ENCODE measurements at regions not wholly inside any gene's neighbourhood (a gene's known extent, or its start where the extent isn't known, plus 50 kb on each side); places are given as distances from the start of the nearest gene placed in this dataset.

DNA sequence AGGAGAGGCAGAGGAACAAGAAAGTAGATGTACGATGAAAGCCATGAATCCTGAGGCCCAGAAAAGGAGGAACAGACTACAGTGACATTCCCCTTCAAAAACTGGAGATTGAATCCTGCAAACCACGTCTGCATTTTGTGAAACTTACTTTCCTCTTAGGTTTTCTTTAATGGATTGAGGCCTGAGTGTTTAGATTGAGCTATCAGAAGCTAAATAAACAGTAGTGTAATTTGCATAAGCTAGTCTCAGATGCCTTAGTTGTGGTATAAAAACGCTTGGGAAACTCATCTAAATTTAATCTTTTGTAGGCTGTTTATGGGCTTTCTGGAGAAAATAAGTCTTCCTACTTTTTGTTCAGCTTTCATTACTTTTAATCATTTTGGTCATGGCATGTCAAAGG is 94.8 kb upstream of the HDAC9 start:
- in situ Hi-C loops (cut with HindIII; ENCODE audit: low sequenced_read_pairs), result loop anchor here (5.0 kb wide), 1 partner anchor 33 kb away; no protein-coding TSS in a partner anchor

- in situ Hi-C loops (cut with HindIII; ENCODE audit: low sequenced_read_pairs), result loop anchor here (5.0 kb wide), 1 partner anchor 34 kb away; no protein-coding TSS in a partner anchor
These were observed 93.8 kb upstream of the HDAC9 start for GRCh38 chr7:18401757-18402156.

GRCh38 chr7:18402488-18403183 is 92.9 kb upstream of the HDAC9 start:
- in situ Hi-C loops (cut with HindIII; ENCODE audit: low sequenced_read_pairs), result loop anchor here (5.0 kb wide), 1 partner anchor 35 kb away; no protein-coding TSS in a partner anchor

GRCh38 chr7:18405726-18406125 is 89.8 kb upstream of the HDAC9 start:
- in situ Hi-C loops (cut with HindIII; ENCODE audit: low sequenced_read_pairs), result no loop called here

GRCh38 chr7:18407385-18407784 is 88.2 kb upstream of the HDAC9 start:
- in situ Hi-C loops (cut with HindIII; ENCODE audit: low sequenced_read_pairs), result no loop called here

DNA sequence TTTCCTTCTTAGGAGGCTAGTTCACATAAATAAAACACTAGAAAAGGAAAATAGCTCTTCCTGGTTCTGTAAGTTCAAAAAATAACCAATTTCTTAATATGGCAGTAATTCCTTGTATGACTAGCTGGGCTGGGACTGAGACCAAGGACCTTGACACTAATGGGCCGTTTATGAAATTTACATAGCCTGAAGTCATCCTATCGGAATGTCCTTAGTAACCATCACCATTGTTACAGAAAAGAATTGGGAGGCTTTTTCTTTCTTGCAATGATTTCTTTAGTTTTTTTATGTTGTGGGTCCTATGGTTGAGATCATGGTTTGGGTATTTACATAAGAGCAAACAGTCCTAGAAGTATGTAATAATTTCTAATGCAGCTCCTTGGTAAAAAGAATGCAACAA is 87.1 kb upstream of the HDAC9 start:
- in situ Hi-C loops (cut with HindIII; ENCODE audit: low sequenced_read_pairs), result no loop called here

- in situ Hi-C loops (cut with HindIII; ENCODE audit: low sequenced_read_pairs), result no loop called here
These were observed 86.7 kb upstream of the HDAC9 start for GRCh38 chr7:18408868-18409267.

DNA sequence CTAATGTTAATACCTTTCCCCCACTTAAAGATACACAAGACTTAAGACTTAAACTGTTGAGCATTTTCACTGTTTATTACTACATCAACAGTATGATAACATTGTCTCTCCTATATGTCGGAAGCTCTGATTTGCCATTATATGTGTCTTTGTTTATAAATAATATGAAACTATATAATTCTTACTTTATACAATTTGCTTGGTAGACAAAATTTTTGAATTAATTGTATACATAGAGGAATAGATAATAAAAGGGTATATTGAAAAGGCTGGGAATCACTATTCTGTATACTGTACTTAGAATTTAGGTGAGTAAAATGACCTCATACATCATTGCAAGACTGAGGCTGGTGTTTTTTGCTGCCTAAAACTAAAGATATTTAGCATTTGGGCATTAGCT is 82.1 kb upstream of the HDAC9 start:
- in situ Hi-C loops (cut with HindIII; ENCODE audit: low sequenced_read_pairs), result no loop called here

GRCh38 chr7:18414885-18415284 is 80.7 kb upstream of the HDAC9 start:
- in situ Hi-C loops (cut with HindIII; ENCODE audit: low sequenced_read_pairs), result no loop called here

GRCh38 chr7:18416988-18417387 is 78.6 kb upstream of the HDAC9 start:
- in situ Hi-C loops (cut with HindIII; ENCODE audit: low sequenced_read_pairs), result no loop called here

DNA sequence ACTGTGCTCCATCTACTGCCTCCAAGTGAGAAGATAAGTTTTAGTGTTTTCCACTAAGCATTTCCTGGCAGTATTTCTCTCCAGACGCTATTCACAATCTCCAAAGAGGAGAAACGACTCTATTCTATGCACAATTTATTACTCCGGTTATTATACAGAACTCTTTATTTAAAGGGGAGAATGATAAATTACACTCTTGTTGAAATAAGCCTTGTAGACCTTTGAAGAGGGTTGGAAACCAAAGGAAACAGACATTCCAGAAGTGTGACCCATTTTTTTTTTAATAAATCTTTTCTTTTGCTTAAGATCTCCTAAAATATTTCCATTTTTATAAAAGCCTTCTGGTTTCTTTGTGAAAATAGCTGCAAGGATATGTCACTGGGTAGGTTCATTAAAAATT is 76.1 kb upstream of the HDAC9 start:
- in situ Hi-C loops (cut with HindIII; ENCODE audit: low sequenced_read_pairs), result no loop called here

GRCh38 chr7:18420108-18420507 is 75.4 kb upstream of the HDAC9 start:
- in situ Hi-C loops (cut with HindIII; ENCODE audit: low sequenced_read_pairs), result no loop called here

GRCh38 chr7:18420748-18421147 is 74.8 kb upstream of the HDAC9 start:
- in situ Hi-C loops (cut with HindIII; ENCODE audit: low sequenced_read_pairs), result no loop called here

DNA sequence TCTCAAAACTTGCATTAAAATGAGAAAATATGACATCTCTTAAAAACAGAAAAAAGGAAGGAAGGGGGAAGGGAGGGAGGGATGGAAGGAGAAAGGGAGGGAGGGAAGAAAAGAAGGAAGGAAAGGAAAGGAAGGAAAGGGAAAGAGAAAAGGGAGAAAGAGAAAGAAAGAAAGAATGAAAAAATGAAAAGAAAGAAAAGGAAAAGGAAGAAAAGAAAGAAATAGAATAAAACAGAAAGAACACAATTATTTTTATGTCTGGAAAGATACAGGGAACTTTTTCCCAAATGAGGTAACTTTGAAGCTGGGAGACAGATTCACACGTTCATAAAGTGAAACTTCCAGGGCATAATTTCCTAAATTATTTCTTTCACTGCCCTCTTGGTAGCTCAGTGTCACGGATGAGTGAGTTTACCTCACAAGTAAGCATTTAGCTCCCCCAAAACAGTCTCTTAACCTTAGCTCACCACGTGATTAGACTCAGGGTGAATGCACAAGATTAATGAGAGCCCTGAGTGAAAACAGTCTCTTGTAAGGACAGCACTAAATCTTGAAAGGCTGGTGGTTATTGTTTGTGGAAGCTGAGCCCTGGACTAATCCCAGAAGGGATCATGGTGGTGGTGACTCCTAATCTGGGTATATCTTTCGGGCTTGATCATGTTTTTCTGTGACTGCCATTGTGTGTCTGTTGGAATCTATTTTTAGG is 74.1 kb upstream of the HDAC9 start:
- in situ Hi-C loops (cut with HindIII; ENCODE audit: low sequenced_read_pairs), result no loop called here

GRCh38 chr7:18425227-18425626 is 70.3 kb upstream of the HDAC9 start:
- in situ Hi-C loops (cut with HindIII; ENCODE audit: low sequenced_read_pairs), result no loop called here

- in situ Hi-C loops (cut with HindIII; ENCODE audit: low sequenced_read_pairs), result no loop called here
These were observed 69.6 kb upstream of the HDAC9 start for GRCh38 chr7:18425838-18426445.

- in situ Hi-C loops (cut with HindIII; ENCODE audit: low sequenced_read_pairs), result no loop called here
These were observed 68.9 kb upstream of the HDAC9 start for GRCh38 chr7:18426564-18427226.

DNA sequence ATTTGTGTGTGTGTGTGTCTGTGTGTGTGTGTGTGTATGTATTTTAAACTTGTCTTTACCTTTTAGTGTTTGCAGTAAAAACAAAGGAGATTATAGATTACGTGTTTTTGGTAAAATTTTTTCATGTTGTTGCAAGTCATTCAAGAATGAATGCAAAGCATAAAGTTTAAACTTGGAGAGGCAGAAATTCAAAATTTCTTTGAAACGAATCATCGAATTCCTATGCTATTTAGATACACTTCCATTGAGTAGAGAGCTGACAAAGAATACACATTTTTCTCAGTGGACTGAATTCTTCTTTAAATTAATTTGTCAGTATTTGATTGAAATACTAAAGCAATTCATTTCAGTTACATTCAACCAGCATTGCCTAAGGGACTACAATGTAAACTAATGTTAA is 66.0 kb upstream of the HDAC9 start:
- in situ Hi-C loops (cut with HindIII; ENCODE audit: low sequenced_read_pairs), result no loop called here

DNA sequence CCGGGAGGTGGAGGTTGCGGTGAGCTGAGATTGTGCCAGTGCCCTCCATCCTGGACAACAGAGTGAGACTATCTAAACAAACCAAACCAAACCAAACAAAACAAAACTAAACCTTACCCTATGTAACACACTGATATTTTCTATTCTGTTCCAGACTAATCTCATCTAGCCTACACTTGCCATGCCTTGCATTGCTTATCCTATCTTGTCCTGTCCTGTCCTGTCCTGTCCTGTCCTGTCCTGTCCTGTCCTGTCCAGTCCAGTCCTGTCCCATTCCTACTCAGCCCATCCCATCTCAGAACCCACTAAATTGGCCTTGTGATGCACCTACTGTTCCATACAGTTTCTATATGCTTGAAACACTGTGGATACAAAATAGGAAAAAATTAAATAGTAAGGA is 64.7 kb upstream of the HDAC9 start:
- in situ Hi-C loops (cut with HindIII; ENCODE audit: low sequenced_read_pairs), result no loop called here

DNA sequence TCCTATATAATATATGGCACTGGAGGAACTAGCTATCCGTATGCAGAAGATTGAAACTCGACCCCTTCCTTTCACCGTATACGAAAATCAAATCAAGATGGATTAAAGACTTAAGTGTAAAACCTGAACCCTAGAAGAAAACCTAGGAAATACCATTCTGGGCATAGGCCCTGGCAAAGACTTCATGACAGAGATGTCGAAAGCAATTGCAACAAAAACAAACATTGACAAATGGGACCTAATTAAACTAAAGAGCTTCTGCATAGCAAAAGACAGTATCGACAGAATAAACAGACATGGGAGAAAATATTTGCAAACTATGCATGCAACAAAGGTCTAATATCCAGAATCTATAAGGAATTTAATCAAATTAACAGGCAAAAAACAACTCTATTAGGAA is 61.4 kb upstream of the HDAC9 start:
- in situ Hi-C loops (cut with HindIII; ENCODE audit: low sequenced_read_pairs), result no loop called here

GRCh38 chr7:18437101-18437500 is 58.4 kb upstream of the HDAC9 start:
- in situ Hi-C loops (cut with HindIII; ENCODE audit: low sequenced_read_pairs), result no loop called here

DNA sequence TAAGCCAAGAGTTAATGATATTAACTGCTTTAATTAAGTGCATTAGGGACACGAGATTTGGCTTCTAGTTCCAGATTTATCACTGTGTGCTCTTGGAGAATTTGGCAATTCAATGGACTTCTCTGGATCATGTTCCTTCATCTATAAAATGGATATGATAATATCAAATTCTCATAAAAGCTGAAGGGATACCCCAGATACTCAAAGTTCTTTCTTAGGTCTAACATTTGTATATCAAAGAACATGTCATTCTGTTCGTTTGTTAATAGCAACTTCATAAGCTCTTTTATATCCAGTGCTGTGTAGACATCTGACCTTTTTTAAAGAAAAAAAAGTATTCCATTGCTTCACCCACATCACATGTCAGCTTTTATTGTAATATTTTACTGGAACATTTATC is 54.6 kb upstream of the HDAC9 start:
- in situ Hi-C loops (cut with HindIII; ENCODE audit: low sequenced_read_pairs), result no loop called here
